HG03439 (cell line): ENCODE measurements at regions not wholly inside any gene's neighbourhood (a gene's known extent, or its start where the extent isn't known, plus 50 kb on each side); places are given as distances from the start of the nearest gene placed in this dataset.
"Not testable (repeated sequence)": the region's sequence is repeated elsewhere in the genome, so short reads cannot be mapped to it uniquely, and the experiment has no call there.

Experiments used
- ATAC-seq: cut with Tn5 transposase; IDR thresholded peaks from one replicate; pipeline ENCODE4 v1.9.1; 2021; ENCODE audit warnings: mild to moderate bottlenecking, moderate library complexity; ENCODE audit not compliant: unreplicated experiment

DNA sequence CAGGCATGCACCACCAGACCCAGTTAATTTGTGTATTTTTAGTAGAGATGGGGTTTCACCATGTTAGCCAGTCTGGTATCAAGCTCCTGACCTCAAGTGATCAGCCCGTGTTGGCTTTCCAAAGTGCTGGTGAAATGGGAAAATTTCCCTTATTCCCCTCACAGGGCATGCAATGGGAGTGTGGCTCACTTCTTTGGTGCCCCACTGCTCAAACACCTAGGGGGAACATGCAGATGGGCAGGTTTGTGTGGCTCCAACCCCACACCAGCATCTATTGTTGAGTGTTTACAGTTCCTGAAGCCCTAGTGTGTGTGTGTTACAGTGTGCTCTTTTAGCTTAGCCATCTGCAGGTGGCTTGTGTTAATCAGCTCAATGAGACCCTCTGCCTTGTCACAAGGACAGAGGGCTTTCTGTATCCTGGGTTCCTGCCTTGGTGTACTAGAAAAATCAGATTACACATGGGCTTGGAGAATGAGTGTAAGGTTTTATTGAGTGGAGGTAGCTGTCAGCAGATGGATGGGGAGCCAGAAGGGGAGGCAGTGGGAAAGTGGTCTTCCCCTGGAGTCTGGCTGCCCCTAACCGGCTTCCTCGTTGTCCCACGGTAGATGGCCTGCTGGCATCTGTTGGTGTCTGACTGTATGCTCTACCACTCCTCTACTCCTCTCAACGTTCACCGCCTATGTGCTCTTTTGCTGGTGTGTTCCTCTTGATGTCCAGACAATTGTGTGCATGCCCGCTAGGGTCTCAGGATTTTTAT, 248.1 kb upstream of the CBLB start:
- no peak for ATAC-seq

DNA sequence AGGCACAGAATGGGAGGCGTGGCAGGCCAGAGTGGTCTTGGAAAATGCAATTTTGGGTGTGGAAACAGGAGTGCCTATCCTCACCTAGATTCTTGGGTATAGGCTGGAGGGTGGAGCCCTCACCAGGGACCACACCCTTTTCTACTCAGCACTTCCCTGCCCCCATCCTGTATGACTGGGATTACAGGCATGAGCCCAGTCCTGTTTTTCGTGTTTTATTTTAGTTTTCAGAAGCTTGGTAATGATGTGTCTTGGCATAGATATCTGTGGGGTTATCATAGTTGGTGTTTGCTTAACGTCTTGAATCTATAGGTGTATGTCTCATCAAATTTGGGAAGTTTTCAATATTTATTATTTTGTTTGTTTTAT, 248.7 kb upstream of the CBLB start:
- ATAC-seq: no peak

DNA sequence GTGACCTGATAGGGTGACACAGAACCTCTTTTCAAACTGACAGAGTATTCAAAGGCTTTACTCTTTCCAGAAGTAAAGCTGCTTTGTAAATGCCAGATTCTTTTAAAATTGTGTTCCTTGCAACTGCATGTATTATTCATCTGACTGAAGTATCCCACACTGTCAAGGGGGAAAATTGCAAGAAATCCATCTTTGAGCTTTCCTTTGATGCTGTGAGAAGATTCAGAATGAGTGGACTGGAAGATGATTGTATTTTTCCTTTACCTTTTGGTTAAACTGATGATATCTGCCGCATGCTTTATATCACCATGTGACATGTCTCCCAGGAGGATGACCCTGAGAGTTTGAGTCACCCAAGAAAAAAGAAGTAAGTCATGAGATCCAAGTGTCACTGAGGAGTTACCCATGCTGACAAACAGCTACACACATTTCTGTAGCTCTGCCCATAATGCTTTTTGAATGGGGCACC, 250.8 kb upstream of the CBLB start:
- no peak for ATAC-seq

DNA sequence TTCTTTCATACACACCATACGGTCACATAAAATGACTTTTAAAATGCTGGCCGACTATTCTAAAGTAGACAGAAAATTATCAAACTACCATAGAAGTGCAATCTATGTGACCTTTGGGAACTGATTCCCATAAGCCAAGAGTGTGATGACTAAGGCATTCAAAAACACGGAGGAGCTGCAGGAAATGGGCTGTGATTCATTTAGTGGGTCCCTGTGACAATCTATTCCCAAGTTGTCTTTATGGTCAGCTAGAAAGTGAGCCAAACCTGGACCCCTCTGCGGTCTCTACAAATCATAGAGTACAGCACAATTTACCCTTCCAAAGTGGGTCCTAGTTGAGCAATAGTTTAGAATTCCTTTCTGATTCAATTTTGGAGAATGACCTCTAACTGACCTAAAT, 251.5 kb upstream of the CBLB start:
- ATAC-seq: no peak

DNA sequence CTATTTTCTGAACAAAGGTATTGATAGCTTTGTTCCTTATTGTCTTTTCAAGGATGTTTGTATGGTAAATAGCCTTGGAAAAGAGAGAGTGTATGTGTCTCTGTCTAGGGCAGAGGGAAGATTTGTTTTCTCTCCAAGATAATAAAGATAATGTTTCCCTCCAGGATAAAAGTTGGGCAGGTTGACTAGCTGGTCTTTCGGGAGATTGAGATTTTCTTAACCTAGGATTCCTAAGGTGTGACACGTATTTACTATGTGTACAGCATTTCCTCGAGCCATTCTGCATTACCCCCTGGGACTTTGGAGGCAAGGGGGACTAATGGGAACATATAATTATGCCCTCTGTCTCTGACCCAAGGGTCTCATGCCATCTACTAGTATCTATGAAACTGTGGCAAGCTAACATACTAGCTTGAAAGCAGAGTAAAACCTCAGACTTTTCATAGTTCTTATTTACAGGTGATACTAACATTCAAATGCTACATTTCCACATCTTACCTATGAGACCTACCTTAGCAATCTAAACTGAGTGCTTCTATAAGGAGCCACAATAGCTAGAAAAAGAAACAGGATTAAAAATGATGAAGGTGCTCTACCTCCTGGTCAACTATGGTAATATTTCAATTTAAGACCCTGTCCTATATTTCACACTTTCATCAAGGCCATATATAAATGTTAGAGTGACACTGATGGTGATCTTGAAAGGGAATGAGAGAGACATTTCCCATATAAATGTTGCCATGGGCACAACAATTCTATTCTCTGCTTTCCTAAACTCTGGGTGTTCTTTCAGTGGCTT, 252.9 kb upstream of the CBLB start:
- ATAC-seq: no peak

DNA sequence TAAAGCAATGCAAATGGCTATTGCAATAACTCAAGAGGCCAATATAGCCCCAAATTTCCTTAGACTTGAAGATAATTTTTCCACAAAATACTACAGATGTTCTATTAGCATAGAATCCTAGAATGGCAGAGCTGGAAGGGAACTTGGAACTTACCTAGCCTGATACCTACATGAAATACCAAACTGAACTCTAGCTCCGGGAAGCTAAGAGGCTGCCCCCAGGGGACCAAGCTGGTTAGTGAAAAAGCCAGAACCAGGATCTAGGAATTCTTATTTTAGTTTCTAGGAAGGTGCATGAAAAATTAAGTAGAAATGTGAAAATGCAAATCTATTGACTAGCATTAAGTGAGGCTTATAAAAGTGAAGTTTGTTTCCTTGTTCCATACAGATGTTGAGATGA, 256.0 kb upstream of the CBLB start:
- no peak for ATAC-seq

DNA sequence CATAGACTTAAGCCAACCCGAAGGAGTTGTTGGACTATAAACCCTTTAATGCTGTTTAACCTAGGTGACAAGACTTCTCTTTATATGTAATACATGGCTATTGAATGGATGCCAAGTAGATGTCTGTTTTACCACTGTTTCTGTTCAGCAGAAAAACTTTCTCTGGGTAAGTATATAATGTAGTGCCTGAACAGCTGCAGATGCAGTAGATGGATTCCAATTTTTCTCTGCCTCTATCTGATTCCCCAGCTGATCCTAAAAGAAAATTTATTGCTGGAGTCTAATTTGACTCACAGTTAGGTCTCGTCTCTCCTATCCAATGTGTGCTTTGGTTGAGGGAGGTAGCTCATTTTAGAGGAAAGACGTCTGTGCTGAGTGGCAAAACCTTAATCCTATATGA, 256.5 kb upstream of the CBLB start:
- ATAC-seq: no peak

DNA sequence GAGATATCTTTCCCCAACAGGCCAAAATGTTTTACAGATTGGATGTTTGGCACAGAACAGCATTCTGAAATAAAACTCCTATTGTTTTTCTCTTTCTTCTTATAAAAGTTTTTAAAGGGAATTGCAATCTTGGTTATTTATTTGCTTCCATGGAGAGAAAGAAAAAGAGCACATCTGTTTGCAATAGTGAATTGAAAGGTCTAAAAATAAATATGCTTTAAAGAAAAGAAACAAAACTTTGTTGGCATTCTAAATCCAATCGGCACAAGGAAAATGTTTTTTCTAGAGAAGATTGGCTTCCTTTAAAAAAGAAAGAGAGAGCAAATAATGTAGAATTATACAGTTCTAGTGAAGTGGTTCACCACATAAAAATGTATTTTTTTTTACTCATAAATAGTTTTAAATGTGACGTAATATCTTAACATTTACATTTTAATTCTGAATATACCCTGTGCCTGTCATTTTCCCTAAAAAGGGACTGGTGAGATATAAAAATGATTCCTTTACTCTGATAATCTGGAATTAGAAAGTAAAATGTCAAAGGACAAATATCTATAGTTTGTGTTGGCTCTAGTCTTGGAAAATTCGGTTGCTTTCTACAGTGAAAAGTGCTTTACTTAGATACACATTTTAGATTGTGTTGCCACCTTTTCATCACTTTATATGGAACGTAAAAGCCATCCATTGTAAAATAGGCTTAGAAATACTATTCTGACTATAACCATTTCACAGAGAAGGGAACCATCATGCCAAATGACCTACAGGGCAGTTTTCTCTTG, 257.4 kb upstream of the CBLB start:
- ATAC-seq: no peak

DNA sequence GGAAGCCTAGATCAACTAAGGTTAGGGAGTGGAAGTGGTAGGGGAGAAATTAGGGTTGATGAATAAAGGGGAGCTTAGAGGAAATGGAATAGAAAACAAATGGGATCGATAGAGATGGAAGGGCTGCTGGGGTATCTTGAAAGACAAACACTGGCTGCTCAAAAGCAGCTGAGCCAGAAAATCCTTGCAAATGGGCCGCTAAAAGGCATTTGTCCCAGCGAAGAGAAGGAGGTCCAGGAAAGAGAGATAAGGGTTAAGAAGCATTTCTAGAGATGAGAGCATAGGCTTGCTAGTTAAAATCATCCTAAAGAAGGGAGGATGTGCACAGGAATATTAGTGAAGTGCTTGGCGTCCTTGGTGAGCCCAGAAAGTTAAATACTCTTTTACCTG, 258.0 kb upstream of the CBLB start:
- no peak for ATAC-seq

DNA sequence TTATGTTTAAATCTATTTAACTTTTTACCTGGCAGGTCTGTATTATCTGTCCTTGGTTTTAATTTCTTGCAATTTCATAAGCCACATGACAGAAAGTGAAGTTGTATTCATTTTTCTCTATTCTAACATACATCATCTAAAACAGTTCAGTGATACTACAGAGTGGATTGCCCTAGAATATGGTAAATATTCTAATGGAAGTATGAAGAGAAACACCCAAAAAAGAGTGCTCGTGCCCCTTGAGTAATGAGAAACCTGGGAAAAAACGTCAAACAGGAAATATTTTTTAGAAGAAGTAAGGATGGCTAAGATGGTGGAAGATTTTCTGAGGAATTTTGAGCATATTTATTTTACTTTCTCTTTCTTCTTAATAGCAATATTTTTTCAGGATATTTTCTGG, 261.1 kb upstream of the CBLB start:
- no peak for ATAC-seq

DNA sequence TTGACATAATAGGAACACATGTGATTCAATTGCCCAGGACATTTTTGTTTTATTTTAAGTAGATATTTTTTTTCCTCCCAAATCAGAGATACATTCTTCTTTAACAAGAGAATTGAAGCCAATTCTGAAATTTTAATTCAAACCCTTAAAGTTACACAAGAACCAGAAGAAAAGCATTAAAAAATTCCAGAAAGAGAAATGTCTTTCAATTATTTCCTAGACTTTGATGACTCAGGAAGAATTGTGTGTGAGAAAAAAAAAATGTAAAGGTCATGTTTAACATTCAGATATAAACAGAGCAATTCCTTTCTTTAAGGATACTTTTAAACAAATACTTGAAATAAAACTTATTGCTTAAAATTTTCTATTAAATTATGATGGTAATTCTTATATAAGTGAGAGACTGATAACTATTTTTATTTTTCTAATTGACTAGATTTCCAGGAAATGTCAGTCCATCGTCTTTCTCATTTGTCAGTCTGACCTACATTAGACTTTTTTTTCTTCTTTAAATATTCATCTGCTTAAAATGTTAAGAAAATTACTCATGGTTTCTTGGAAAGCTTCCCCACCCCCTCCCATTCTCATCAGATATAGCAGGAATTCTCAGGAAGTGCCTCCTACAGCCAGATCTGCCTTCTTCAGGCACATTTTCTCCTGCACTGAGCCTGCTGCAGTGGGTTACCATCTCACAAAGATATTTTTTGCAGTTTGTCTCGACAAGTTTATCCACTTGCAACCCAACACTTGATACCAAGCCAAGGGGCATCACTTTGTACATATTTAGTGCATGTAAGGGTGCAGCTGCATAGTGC, 261.8 kb upstream of the CBLB start:
- ATAC-seq: no peak

DNA sequence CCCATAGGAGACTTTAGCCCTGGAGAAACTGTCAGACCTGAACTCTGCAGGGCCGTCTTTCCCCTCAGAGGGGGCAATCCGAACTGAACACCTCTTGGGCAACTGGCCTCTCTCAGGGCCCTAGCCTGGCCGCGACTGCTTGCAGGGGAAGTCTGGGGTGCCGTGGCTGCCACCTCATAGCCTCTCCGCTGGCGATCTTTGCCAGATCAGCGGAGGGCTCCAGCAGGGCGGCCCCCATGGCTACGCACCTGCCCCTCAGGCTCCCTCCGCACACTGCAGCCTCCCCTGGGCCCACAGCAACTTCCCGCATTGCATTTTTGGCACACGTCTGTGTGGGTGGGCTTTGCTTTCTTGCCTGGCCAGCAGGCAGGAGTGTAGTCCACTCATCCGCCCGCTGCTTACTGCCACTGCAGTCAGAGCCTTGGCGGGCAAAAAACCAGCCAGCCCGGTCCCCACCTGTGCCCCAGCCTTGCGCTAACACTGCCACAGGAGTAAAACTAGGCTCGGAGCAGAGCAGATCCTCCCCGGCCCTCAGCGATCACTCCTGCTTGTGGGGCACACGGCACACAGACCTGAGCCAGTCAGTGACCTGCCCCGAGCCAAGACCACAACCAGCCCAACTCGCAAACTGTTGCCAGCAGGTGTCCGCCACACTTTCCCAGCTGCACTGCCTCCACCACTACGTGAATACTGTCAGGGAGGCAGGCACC, 266.8 kb upstream of the CBLB start:
- ATAC-seq: no peak

DNA sequence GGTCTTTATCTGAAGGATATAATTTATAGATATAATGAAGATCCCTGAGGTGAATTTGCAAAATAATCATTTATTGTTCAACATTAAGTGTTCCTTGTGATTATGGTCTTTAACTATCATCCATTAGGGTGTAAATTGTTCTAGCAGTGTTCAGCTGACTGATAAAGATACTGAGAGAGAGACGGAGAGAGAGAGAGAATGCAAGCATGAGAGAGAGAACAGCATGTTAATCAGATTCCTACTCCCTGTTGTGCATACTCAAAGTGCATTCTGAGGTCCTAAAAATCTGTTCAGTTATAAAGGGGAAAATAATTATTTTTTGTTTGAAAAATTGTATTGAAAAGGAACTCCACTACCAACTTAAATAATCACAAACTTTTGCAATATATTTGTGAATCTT, 271.0 kb upstream of the CBLB start:
- ATAC-seq: no peak

DNA sequence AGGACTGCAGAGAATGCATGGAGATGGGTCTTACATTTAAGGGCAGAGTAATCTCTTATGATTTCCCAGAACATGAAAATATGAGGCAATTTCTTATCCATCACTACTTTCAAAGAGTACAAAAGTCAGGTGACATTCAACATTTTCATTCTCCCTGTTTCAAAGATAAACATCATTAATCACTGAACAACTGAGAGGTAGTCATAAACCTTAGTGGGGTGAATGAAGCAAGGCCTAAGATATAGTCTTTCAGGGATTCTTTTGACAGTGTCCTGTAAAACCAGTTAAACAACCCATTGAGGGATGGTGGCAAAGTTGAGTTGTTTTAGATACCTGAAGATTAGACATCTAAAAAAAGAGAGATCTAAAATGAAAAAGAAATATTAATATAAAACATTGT, 271.6 kb upstream of the CBLB start:
- ATAC-seq: no peak

DNA sequence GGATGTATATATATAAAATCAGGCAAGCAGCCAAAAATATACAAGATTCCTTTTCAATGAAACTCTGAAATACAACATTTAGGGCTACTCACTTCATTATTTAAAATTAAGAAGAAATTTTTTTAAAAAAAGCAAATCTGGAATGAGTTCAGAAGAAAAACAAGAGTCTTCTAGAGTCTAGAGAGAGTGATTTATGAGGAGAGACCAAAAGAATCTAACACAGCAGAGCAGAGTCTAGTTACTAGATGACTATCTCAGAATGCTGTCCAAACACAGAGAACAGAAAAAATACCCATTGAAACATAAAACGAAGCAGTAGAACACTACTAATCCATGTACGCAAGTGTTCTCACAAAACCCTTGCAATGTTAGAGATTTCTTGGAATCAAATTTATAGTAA, 275.2 kb upstream of the CBLB start:
- ATAC-seq: no peak

DNA sequence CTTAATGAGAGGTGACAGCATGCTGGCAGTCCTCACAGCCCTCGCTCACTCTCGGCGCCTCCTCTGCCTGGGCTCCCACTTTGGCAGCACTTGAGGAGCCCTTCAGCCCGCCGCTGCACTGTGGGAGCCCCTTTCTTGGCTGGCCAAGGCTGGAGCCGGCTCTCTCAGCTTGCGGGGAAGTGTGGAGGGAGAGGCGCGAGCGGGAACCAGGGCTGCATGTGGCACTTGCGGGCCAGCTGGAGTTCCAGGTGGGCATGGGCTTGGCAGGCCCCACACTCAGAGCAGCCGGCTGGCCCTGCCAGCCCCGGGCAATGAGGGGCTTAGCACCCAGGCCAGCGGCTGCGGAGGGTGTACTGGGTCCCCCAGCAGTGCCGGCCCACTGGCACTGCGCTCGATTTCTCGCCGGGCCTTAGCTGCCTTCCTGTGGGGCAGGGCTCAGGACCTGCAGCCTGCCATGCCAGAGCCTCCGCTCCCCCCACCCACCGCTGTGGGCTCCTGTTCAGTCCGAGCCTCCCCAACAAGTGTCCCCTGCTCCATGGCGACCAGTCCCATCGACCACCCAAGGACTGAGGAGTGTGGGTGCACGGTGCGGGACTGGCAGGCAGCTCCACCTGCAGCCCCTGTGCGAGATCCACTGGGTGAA, 279.7 kb upstream of the CBLB start:
- ATAC-seq: not testable (repeated sequence)

DNA sequence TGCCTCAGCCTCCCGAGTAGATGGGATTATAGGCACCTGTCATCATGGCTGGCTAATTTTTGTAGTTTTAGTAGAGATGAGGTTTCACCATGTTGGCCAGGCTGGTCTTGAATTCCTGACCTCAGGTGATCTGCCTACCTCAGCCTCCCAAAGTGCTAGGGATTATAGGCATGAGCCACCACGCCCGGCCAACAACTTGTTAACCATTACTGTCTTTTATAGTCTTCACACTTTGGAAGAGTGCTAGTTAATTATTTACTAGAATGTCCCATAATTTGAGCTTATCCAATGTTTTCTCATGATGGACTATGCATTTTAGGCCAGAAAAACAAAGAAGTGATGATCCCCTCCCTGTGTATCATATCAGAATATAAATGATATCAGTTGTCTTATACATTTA, 288.6 kb upstream of the CBLB start:
- no peak for ATAC-seq

DNA sequence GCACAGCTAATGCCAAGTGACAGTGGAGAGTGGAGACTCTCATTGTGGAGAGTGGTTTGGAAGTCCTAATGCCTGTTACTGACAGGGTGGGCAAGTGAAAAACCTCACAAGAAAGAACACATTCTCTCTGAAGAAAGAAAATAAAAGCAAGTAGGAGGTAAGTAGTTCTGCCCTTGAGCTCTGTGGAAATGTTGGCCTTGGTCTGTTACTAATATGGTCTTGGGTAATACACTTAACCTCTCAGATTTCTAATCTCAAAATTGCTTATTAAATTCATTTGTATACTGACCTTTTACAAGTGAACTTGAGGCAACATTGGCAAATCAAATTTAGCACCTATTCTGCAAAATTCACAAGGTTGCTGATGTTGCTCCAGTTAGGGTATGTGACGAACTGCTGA, 291.6 kb upstream of the CBLB start:
- ATAC-seq: no peak

DNA sequence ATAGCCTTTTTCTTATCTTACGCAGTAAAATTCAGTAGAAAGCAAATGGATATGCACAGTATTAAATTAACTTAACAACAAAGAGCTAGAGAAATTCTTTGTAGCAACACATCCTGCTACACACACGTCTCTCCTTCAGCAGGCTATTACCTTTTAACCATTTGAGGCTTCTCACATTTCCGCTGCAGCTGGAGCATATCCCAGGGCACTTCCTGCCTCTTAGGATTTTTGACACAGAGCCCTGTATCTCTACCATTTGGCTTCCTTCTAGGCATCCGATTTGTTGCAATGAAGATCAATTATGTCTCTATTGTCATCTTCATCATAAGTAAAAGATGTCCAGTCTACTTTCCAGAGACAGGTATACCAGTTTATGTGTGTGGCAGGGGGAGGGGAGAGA, 292.4 kb upstream of the CBLB start:
- no peak for ATAC-seq

DNA sequence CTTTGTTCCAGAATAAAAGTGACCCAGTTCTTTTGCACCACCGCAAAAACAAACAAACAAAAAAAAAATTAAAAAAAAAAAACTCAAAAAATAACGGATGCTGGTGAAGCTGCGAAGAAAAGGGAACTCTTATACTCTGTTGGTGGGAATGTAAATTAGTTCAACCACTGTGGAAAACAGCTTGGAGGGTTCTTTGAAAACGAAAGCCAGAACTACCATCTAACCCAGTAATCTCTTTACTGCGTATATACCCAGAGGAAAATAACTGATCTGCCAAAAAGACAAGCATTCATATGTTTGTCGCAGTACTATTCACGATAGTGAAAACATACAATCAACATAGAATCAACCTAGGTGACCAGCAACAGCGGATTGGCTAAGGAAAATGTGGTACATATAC, 298.9 kb upstream of the CBLB start:
- no peak for ATAC-seq
